ENCODE measurements at regions not wholly inside any gene's neighbourhood (a gene's known extent, or its start where the extent isn't known, plus 50 kb on each side); places are given as distances from the start of the nearest gene placed in this dataset.

DNA sequence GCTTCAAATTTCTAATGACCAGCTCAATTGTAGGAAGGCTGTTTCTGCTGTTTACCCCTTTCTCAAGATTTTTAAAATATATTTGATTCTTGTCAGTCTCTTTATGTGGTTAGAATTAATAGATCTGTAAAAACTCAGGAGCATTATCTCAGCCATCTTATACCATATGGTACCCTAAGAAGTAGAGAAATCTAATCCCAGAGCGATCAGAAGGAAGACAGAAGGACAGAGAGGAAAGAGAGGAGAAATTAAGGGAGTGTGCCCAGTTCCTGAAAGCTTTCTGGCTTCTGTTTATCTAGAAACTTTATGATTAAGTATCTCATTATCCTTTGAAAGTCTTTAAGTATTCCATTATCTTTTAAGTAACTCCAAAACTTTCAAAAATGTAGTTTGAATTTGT, 152.1 kb upstream of the NAV3 start:
- H3K4me3 ChIP-seq (ENCODE audit: low read depth, low read length), result no peak overlapping the region
- POLR2A ChIA-PET, result no interaction called here
- CTCF ChIA-PET, result no interaction called here
- no peak for DNase-seq (ENCODE audit: low read depth)
- H3K36me3 ChIP-seq (ENCODE audit: control insufficient read depth, insufficient read depth, low read length), result no peaks in the 10 kb centered on the region
- TF ChIP-seq, protein P1, sequence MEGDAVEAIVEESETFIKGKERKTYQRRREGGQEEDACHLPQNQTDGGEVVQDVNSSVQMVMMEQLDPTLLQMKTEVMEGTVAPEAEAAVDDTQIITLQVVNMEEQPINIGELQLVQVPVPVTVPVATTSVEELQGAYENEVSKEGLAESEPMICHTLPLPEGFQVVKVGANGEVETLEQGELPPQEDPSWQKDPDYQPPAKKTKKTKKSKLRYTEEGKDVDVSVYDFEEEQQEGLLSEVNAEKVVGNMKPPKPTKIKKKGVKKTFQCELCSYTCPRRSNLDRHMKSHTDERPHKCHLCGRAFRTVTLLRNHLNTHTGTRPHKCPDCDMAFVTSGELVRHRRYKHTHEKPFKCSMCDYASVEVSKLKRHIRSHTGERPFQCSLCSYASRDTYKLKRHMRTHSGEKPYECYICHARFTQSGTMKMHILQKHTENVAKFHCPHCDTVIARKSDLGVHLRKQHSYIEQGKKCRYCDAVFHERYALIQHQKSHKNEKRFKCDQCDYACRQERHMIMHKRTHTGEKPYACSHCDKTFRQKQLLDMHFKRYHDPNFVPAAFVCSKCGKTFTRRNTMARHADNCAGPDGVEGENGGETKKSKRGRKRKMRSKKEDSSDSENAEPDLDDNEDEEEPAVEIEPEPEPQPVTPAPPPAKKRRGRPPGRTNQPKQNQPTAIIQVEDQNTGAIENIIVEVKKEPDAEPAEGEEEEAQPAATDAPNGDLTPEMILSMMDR (IDR thresholded peaks at IDR 0.05; ENCODE audit: insufficient read depth, low read depth, low read length), result no peak
- no peaks in the 10 kb centered on the region for H3K27me3 ChIP-seq (ENCODE audit: control insufficient read depth, insufficient read depth, low read length)

DNA sequence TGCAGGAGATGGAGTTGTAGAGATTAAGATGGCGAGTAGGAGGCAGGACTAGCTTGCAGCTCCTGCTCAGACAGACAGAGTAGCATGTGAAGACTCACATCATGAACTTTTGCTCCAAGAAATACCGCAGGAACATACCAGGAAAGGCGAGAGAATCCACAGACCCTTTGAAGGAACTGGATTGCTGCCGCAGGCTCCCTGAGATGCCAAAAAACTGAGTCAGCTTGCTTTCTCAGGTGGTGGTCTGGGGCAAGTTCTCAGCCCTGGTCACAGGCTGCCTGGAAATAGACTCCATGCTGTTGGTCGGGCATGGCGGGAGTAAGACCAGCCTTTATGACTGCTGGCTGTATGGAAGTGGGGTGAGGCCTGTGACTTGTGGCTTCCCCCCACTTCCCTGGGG, 163.6 kb upstream of the NAV3 start:
- no peaks in the 10 kb centered on the region for H3K36me3 ChIP-seq (ENCODE audit: control insufficient read depth, insufficient read depth, low read length)
- DNase-seq (ENCODE audit: low read depth), result no peak
- H3K4me3 ChIP-seq (ENCODE audit: low read depth, low read length), result no peak overlapping the region
- TF ChIP-seq, protein P1 (IDR thresholded peaks at IDR 0.05; ENCODE audit: insufficient read depth, low read depth, low read length), result no peak
- ChIA-PET POLR2A (no interaction called here), CTCF (no interaction called here)
- H3K27me3 ChIP-seq (ENCODE audit: control insufficient read depth, insufficient read depth, low read length), result no peaks in the 10 kb centered on the region

DNA sequence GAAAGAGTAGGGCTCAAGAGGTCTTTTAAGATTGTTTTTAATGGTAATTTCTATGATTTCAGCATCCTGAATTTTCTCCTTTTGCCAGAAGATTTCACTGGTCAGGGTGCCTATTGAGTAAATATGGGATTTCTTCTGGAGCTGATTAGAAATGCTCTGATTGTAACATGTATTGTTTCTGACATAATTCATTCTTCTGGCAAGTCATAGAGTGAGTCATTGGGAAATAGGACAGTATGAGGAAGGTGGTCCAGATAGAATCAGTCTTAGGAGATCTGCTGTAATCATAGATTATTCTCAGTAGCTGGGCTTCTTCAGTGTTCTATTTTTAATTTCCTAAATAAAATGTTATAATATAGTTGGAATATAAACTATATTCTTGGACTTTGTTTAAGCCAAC, 182.0 kb upstream of the NAV3 start:
- CTCF ChIA-PET, result no interaction called here
- Histone ChIP-seq H3K36me3 (ENCODE audit: control insufficient read depth, insufficient read depth, low read length) (no peaks in the 10 kb centered on the region), H3K4me3 (ENCODE audit: low read depth, low read length) (no peak overlapping the region), H3K27me3 (ENCODE audit: control insufficient read depth, insufficient read depth, low read length) (no peaks in the 10 kb centered on the region)
- POLR2A ChIA-PET, result no interaction called here
- TF ChIP-seq, protein P1 (IDR thresholded peaks at IDR 0.05; ENCODE audit: insufficient read depth, low read depth, low read length), result no peak
- no peak for DNase-seq (ENCODE audit: low read depth)

DNA sequence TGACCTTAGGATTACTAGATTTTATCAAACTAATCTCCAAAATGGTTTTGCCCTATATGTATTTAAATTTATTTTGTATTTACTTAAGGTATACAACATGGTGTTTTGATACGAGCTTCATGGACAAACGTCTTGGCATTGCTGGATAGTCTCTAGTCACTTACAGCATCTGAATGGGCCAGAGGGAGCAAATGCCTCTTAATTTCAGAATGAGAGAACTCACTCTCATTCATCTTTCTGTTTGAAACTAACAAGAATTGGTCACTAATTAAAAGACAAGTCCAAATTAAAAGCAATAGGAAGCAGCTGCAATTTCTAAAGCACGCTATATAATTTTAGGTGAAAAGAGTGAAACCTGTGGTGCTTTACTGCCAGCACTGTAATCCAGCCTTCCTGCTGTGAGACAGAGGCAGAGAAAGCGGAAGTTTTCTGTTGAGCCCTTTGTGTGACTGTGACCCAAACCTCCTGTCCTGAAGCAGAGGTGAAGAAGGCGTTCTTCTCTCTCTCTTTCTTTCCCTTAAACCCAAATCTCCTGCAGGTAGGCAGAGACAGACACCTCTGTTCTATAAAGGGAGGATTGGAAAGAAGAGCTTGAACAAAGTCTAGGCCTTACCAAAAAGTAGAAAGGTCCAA, 184.6 kb upstream of the NAV3 start:
- DNase-seq (ENCODE audit: low read depth), result no peak
- H3K36me3 ChIP-seq (ENCODE audit: control insufficient read depth, insufficient read depth, low read length), result no peaks in the 10 kb centered on the region
- H3K27me3 ChIP-seq (ENCODE audit: control insufficient read depth, insufficient read depth, low read length), result no peaks in the 10 kb centered on the region
- POLR2A ChIA-PET, result no interaction called here
- TF ChIP-seq, protein P1 (IDR thresholded peaks at IDR 0.05; ENCODE audit: insufficient read depth, low read depth, low read length), result no peak
- CTCF ChIA-PET, result no interaction called here
- no peak overlapping the region for H3K4me3 ChIP-seq (ENCODE audit: low read depth, low read length)

DNA sequence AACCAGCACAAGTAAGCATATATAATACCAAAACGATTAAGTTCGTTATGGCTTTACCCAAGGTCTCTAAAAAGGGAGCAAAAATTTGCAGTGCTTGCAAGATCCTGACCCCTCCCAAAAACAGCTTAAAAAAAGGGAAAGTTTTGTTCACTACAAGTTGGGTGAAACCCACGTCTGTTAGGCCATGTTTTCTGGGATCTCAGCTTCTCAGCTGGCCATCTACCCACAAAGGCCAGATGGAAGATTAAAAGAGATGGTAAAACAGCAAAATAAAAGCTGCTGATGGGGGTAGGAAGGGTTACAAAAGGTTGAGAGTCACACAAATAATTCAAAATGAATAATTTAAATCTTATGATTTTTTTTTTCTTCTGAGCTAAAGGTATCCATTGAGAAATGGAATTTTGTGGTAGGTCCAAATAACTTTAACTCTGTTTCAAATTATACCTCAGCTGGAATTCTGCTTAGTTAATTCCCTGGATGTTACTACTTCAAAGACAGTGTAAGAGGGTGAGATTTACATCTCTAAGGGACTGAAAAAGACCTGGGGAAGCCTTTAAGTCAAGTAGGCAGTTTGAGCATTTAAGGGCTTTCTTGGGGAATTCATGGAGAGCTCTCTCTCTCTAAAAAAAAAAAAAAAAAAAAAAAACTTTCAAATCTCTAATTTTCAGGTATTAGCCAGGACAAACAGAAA, 185.6 kb upstream of the NAV3 start:
- no peak overlapping the region for H3K4me3 ChIP-seq (ENCODE audit: low read depth, low read length)
- DNase-seq (ENCODE audit: low read depth), result no peak
- TF ChIP-seq, protein P1 (IDR thresholded peaks at IDR 0.05; ENCODE audit: insufficient read depth, low read depth, low read length), result no peak
- no peaks in the 10 kb centered on the region for H3K27me3 ChIP-seq (ENCODE audit: control insufficient read depth, insufficient read depth, low read length)
- ChIA-PET POLR2A (no interaction called here), CTCF (no interaction called here)
- H3K36me3 ChIP-seq (ENCODE audit: control insufficient read depth, insufficient read depth, low read length), result no peaks in the 10 kb centered on the region
